K562 (cell line): ENCODE measurements at regions not wholly inside any gene's neighbourhood (a gene's known extent, or its start where the extent isn't known, plus 50 kb on each side); places are given as distances from the start of the nearest gene placed in this dataset.

ENCODE experiments used
- ZNF184 ChIP-seq: sonication (generic); formaldehyde crosslinking; IDR thresholded peaks from 2 replicates; pipeline ENCODE4 v1.5.0; 2020; ENCODE audit warnings: missing genetic modification reagents
- TF ChIP-seq, protein P1 (sequence below): conservative IDR thresholded peaks from 2 replicates; pipeline ENCODE4 v1.6.1; 2011; ENCODE audit warnings: low read depth, mild to moderate bottlenecking, low read length; ENCODE audit not compliant: control insufficient read depth

DNA sequence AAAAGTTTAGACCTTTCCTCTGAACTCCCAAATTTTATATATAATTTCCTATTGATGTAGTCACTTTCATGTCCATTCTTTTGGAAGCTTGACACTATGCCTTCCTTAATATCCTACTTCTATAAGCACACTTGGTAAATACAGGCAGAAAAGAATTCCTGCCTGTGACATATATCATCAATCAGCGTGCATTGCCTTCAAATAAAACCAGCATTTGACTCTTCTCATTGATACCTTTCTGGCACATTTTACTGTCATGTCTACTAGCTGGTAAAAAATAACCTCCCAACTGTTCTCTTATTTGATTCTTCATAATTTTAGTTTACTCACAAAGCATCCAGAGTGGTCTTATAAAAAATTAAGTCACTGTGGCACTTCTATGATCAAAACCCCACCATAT is 693.5 kb downstream of the CBLN2 start:
- TF ChIP-seq, protein P1, sequence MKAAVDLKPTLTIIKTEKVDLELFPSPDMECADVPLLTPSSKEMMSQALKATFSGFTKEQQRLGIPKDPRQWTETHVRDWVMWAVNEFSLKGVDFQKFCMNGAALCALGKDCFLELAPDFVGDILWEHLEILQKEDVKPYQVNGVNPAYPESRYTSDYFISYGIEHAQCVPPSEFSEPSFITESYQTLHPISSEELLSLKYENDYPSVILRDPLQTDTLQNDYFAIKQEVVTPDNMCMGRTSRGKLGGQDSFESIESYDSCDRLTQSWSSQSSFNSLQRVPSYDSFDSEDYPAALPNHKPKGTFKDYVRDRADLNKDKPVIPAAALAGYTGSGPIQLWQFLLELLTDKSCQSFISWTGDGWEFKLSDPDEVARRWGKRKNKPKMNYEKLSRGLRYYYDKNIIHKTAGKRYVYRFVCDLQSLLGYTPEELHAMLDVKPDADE, result no peak
- no peak for TF ChIP-seq ZNF184 (CRISPR knock-in tag)
